Erythroblast (primary cell): ENCODE measurements at regions not wholly inside any gene's neighbourhood (a gene's known extent, or its start where the extent isn't known, plus 50 kb on each side); places are given as distances from the start of the nearest gene placed in this dataset.
"Not testable (repeated sequence)": the region's sequence is repeated elsewhere in the genome, so short reads cannot be mapped to it uniquely, and the experiment has no call there.

Experiments used
- GATA1 ChIP-seq: IDR thresholded peaks from 2 replicates; pipeline ENCODE4 v1.6.1; 2011; ENCODE audit warnings: low read depth, mild to moderate bottlenecking, control low read depth, low read length, moderate library complexity
- POLR2A ChIP-seq: IDR thresholded peaks from 2 replicates; pipeline ENCODE4 v1.6.1; 2011; ENCODE audit warnings: mild to moderate bottlenecking, low read length

- not testable (repeated sequence) for TF ChIP-seq POLR2A, GATA1
These were observed 115.4 kb upstream of the SPOPL start for GRCh38 chr2:138386191-138386590.
